Fibroblast of pulmonary artery (primary cell): ENCODE measurements at regions not wholly inside any gene's neighbourhood (a gene's known extent, or its start where the extent isn't known, plus 50 kb on each side); places are given as distances from the start of the nearest gene placed in this dataset.

ENCODE experiments used
- DNase-seq: peaks from one replicate; pipeline ENCODE4 v3.0.0-alpha.2; 2010; ENCODE audit warnings: low read depth
- H3K4me3 ChIP-seq: replicated peaks from 2 replicates; pipeline ENCODE4 v1.5.1; 2011; ENCODE audit warnings: low read depth, mild to moderate bottlenecking, control low read depth, low read length, moderate library complexity
- CTCF ChIP-seq: IDR thresholded peaks from 2 replicates; pipeline ENCODE4 v1.5.1; 2011; ENCODE audit warnings: mild to moderate bottlenecking, control low read depth, low read length, inconsistent platforms; ENCODE audit errors: missing control alignments

GRCh38 chr15:98142572-98142971, 182.1 kb downstream of the ARRDC4 start:
- no peak for DNase-seq
- TF ChIP-seq CTCF: no peak
- H3K4me3 ChIP-seq: no peak overlapping the region

- TF ChIP-seq CTCF: no peak
- DNase-seq: no peak
- no peak overlapping the region for H3K4me3 ChIP-seq
Observed at GRCh38 chr15:98143116-98143515, 182.6 kb downstream of the ARRDC4 start.

GRCh38 chr15:98144388-98144787, 183.9 kb downstream of the ARRDC4 start:
- TF ChIP-seq CTCF: no peak
- H3K4me3 ChIP-seq: no peak overlapping the region
- no peak for DNase-seq

GRCh38 chr15:98146031-98146820, 185.7 kb downstream of the ARRDC4 start:
- no peak for DNase-seq
- no peak overlapping the region for H3K4me3 ChIP-seq
- no peak for TF ChIP-seq CTCF

GRCh38 chr15:98147415-98147814, 186.9 kb downstream of the ARRDC4 start:
- TF ChIP-seq CTCF: no peak
- no peak for DNase-seq
- H3K4me3 ChIP-seq: no peak overlapping the region

- TF ChIP-seq CTCF: no peak
- DNase-seq: no peak
- H3K4me3 ChIP-seq: no peak overlapping the region
Observed at GRCh38 chr15:98150084-98150483, 189.6 kb downstream of the ARRDC4 start.

- no peak for DNase-seq
- TF ChIP-seq CTCF: no peak
- no peak overlapping the region for H3K4me3 ChIP-seq
Observed at GRCh38 chr15:98150536-98150935, 190.0 kb downstream of the ARRDC4 start.
